ENCODE measurements at regions not wholly inside any gene's neighbourhood (a gene's known extent, or its start where the extent isn't known, plus 50 kb on each side); places are given as distances from the start of the nearest gene placed in this dataset.

DNA sequence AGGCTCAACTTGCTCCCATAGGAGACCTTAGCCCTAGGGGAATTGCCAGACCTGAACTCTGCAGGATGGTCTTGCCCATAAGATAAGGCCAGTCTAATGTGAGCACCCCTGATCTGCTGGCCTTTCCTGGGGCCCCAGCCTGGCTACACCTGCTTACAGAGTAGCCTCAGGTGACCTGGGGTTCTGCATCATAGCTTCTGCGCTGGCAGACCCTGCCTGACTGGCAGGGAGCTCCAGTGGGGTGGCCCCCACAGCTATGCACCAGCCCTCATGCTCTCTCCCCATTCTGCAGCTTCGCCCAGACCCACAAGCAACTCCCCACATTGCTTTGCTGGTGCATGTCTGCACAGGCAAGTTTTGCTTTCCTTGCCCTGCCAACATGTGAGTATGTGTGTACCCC, 371.3 kb upstream of the CLEC14A start:
- Histone ChIP-seq H4K20me1 (ENCODE audit: insufficient read depth, low read length) (no peaks in the 10 kb centered on the region), H3K4me1 (ENCODE audit: insufficient read depth, low read length) (peaks cover 8% of the 10 kb centered on the region; the same call in 1 of the 2 replicates), H2AFZ (ENCODE audit: low read length) (no peak overlapping the region), H3K27ac (ENCODE audit: extremely low read length, insufficient read depth, low read length) (no peak overlapping the region), H3K27me3 (ENCODE audit: control insufficient read depth in 1 of 2, insufficient read depth in 2 of 2, low read length in 2 of 2) (no peaks in the 10 kb centered on the region), H3K79me2 (ENCODE audit: insufficient read depth, low read length) (no peaks in the 10 kb centered on the region), H3K36me3 (replicated peaks in 1 of 2; ENCODE audit: control insufficient read depth in 1 of 2, insufficient read depth in 2 of 2, low read length in 2 of 2) (no peaks in the 10 kb centered on the region), H3K9me3 (ENCODE audit: low read length) (peaks cover 63% of the 10 kb centered on the region), H3K4me3 (replicated peaks in 1 of 3; ENCODE audit: insufficient read depth in 1 of 3, low read depth in 2 of 3, low read length in 3 of 3) (no peak overlapping the region), H3K9ac (ENCODE audit: insufficient read depth, low read depth, low read length) (no peak overlapping the region), H3K4me2 (ENCODE audit: low read depth, low read length) (no peak overlapping the region)
- peak; percentile 44 for ATAC-seq
- POLR2A ChIA-PET = no interaction called here
- BruUV-seq (replicated peaks) = no TSS peak
- no peak for DNase-seq (ENCODE audit: low spot score)
- TF ChIP-seq, protein P1, sequence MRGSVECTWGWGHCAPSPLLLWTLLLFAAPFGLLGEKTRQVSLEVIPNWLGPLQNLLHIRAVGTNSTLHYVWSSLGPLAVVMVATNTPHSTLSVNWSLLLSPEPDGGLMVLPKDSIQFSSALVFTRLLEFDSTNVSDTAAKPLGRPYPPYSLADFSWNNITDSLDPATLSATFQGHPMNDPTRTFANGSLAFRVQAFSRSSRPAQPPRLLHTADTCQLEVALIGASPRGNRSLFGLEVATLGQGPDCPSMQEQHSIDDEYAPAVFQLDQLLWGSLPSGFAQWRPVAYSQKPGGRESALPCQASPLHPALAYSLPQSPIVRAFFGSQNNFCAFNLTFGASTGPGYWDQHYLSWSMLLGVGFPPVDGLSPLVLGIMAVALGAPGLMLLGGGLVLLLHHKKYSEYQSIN (CRISPR knock-in tag; IDR thresholded peaks at IDR 0.05; ENCODE audit: borderline replicate concordance) = 0 out of 2 replicates have a peak, but pooled peaks have one; percentile 5
- TF ChIP-seq ZNF737 (CRISPR knock-in tag; IDR thresholded peaks at IDR 0.05; ENCODE audit: borderline replicate concordance) = 0 out of 2 replicates have a peak, but pooled peaks have one; percentile 2
- no peak for TF ChIP-seq IRX3 (CRISPR knock-in tag; IDR thresholded peaks at IDR 0.05; ENCODE audit: borderline replicate concordance, low read depth)
- no peak for TF ChIP-seq ZNF10 (CRISPR knock-in tag; IDR thresholded peaks at IDR 0.05; ENCODE audit: borderline replicate concordance, low read depth)
- TF ChIP-seq ZNF672 (CRISPR knock-in tag; IDR thresholded peaks at IDR 0.05) = no peak
- TF ChIP-seq ZNF878 (CRISPR knock-in tag; IDR thresholded peaks at IDR 0.05) = no peak
- 0 out of 2 replicates have a peak, but pooled peaks have one; percentile 22 for TF ChIP-seq MEIS2 (CRISPR knock-in tag; IDR thresholded peaks at IDR 0.05)
- TF ChIP-seq ZNF792 (CRISPR knock-in tag; IDR thresholded peaks at IDR 0.05) = no peak
- TF ChIP-seq IRF2 (CRISPR knock-in tag; IDR thresholded peaks at IDR 0.05) = no peak
- TF ChIP-seq ZNF775 (CRISPR knock-in tag; IDR thresholded peaks at IDR 0.05; ENCODE audit: borderline replicate concordance) = no peak
- FAIRE-seq = no peak
- CTCF ChIA-PET (ENCODE audit: low intra/inter-chr PET ratio, low total read pairs) = no interaction called here
- 3% methylated on average over 2 of the region's 2 CpGs for WGBS (ENCODE audit: low lambda C conversion rate)
- intact Hi-C loops (cut with micrococcal nuclease; ENCODE audit: unreplicated experiment) (no loop called here), in situ Hi-C loops (cut with HindIII; ENCODE audit: extremely low pct_ligation_motif_present, low pct_unique_long_range_greater_than_20kb) (no loop called here)

Measured in HepG2 (cell line).